HepG2 (cell line): ENCODE measurements at regions not wholly inside any gene's neighbourhood (a gene's known extent, or its start where the extent isn't known, plus 50 kb on each side); places are given as distances from the start of the nearest gene placed in this dataset.

ENCODE experiments used
- ASH2L ChIP-seq: fragments of 300-600, 200-600 bp; sonication (generic); IDR thresholded peaks from 2 replicates; pipeline ENCODE4 v1.7.0; 2017; ENCODE audit warnings: low read depth, mild to moderate bottlenecking, moderate library complexity, mixed read lengths, low read length; ENCODE audit not compliant: insufficient read length
- CREBL2 ChIP-seq: sonication (generic); formaldehyde crosslinking; IDR thresholded peaks from 2 replicates; pipeline ENCODE4 v1.8.1; 2023; ENCODE audit warnings: missing genetic modification reagents, mild to moderate bottlenecking, borderline replicate concordance
- DPF2 ChIP-seq: sonication (generic); formaldehyde crosslinking; IDR thresholded peaks from 2 replicates; pipeline ENCODE4 v1.4.0; 2020; ENCODE audit warnings: mild to moderate bottlenecking, low read depth, missing genetic modification reagents, borderline replicate concordance
- GRHL1 ChIP-seq: sonication (generic); formaldehyde crosslinking; conservative IDR thresholded peaks from 2 replicates; pipeline ENCODE4 v1.8.0; 2022; ENCODE audit warnings: missing genetic modification reagents
- IKZF5 ChIP-seq: IDR thresholded peaks from 2 replicates; pipeline ENCODE4 v1.6.1; 2018; ENCODE audit warnings: missing genetic modification reagents, mild to moderate bottlenecking, missing compliant biosample characterization
- NR2C2 ChIP-seq: sonication (generic); formaldehyde crosslinking; IDR thresholded peaks from 2 replicates; pipeline ENCODE4 v1.4.0; 2020; ENCODE audit warnings: missing genetic modification reagents, mild to moderate bottlenecking, moderate library complexity, borderline replicate concordance
- NR2F6 ChIP-seq, 2 experiments: IDR thresholded peaks; 2 replicates each; pipeline ENCODE4 v1.6.1; 2016; ENCODE audit warnings: antibody characterized with exemption in 1 of 2, mild to moderate bottlenecking in 1 of 2
- ZFAT ChIP-seq: sonication (generic); formaldehyde crosslinking; conservative IDR thresholded peaks from 2 replicates; pipeline ENCODE4 v1.8.1; 2023; ENCODE audit warnings: missing genetic modification reagents, inconsistent platforms
- ZHX2 ChIP-seq, 2 experiments: sonication (generic) in 1 of 2; formaldehyde crosslinking in 1 of 2; IDR thresholded peaks; 2 replicates each; pipeline versions ENCODE4 v1.6.1 to v1.9.0; 2014 to 2022; ENCODE audit warnings: antibody characterized with exemption in 1 of 2, borderline replicate concordance in 1 of 2, inconsistent platforms in 1 of 2, low read depth in 1 of 2, missing genetic modification reagents in 1 of 2
- ZNF281 ChIP-seq: sonication (generic); formaldehyde crosslinking; IDR thresholded peaks from 2 replicates; pipeline ENCODE4 v1.4.0; 2020; ENCODE audit warnings: missing genetic modification reagents, borderline replicate concordance
- ZNF331 ChIP-seq: sonication (generic); formaldehyde crosslinking; IDR thresholded peaks from 2 replicates; pipeline ENCODE4 v1.4.0; 2020; ENCODE audit warnings: missing genetic modification reagents
- ZNF34 ChIP-seq: sonication (generic); formaldehyde crosslinking; IDR thresholded peaks from 2 replicates; pipeline ENCODE4 v1.4.0; 2020; ENCODE audit warnings: mild to moderate bottlenecking, missing genetic modification reagents, borderline replicate concordance
- ZNF354B ChIP-seq: sonication (generic); formaldehyde crosslinking; IDR thresholded peaks from 2 replicates; pipeline ENCODE4 v1.8.0; 2022; ENCODE audit warnings: mild to moderate bottlenecking, missing genetic modification reagents
- ZNF430 ChIP-seq: sonication (generic); formaldehyde crosslinking; IDR thresholded peaks from 2 replicates; pipeline ENCODE4 v1.9.0; 2021; ENCODE audit warnings: mild to moderate bottlenecking, missing genetic modification reagents
- ZNF891 ChIP-seq: sonication (generic); formaldehyde crosslinking; IDR thresholded peaks from 2 replicates; pipeline ENCODE4 v1.5.0; 2020; ENCODE audit warnings: mild to moderate bottlenecking, missing genetic modification reagents
- ZSCAN29 ChIP-seq: sonication (generic); formaldehyde crosslinking; conservative IDR thresholded peaks from 2 replicates; pipeline ENCODE4 v1.4.0; 2020; ENCODE audit warnings: mild to moderate bottlenecking, missing genetic modification reagents

- no peak for TF ChIP-seq ZNF281 (CRISPR knock-in tag)
- no peak for TF ChIP-seq CREBL2 (CRISPR knock-in tag)
- TF ChIP-seq ZNF34 (CRISPR knock-in tag) = no peak
- TF ChIP-seq ASH2L = no peak
- no peak for TF ChIP-seq ZSCAN29
- TF ChIP-seq ZNF354B (CRISPR knock-in tag) = no peak
- no peak for TF ChIP-seq ZNF891 (CRISPR knock-in tag)
- TF ChIP-seq IKZF5 (CRISPR knock-in tag) = no peak
- TF ChIP-seq ZFAT (CRISPR knock-in tag) = no peak
- TF ChIP-seq NR2C2 (CRISPR knock-in tag) = peak; percentile 83
- no peak for TF ChIP-seq GRHL1 (CRISPR knock-in tag)
- no peak for TF ChIP-seq ZHX2 (IDR thresholded peaks at IDR 0.05; ENCODE audit: low read depth)
- TF ChIP-seq ZHX2 (CRISPR knock-in tag; IDR thresholded peaks at IDR 0.05; ENCODE audit: borderline replicate concordance) = no peak
- TF ChIP-seq DPF2 (CRISPR knock-in tag) = no peak
- no peak for TF ChIP-seq ZNF331 (CRISPR knock-in tag)
- peak; percentile 78 for TF ChIP-seq NR2F6 (IDR thresholded peaks at IDR 0.05)
- peak; percentile 52 for TF ChIP-seq NR2F6 (CRISPR knock-in tag; IDR thresholded peaks at IDR 0.05)
- no peak for TF ChIP-seq ZNF430 (CRISPR knock-in tag)
Measured at GRCh38 chr2:42954227-42954962, 162.0 kb upstream of the HAAO start (continued).
